Neural cell (in vitro differentiated cells): ENCODE measurements at regions not wholly inside any gene's neighbourhood (a gene's known extent, or its start where the extent isn't known, plus 50 kb on each side); places are given as distances from the start of the nearest gene placed in this dataset.

Source experiments
- EP300 ChIP-seq: fragments of 450-650 bp; conservative IDR thresholded peaks from 2 replicates; pipeline ENCODE4 v1.6.1; 2014; ENCODE audit warnings: antibody characterized with exemption, mild to moderate bottlenecking, moderate library complexity; ENCODE audit not compliant: poor library complexity, severe bottlenecking
- MXI1 ChIP-seq: fragments of 450-650 bp; conservative IDR thresholded peaks from 2 replicates; pipeline ENCODE4 v1.6.1; 2014; ENCODE audit warnings: antibody characterized with exemption, mild to moderate bottlenecking; ENCODE audit not compliant: poor library complexity, severe bottlenecking
- POLR2AphosphoS5 ChIP-seq: IDR thresholded peaks from 2 replicates; pipeline ENCODE4 v1.6.1; 2012
- RAD21 ChIP-seq: fragments of 450-650 bp; conservative IDR thresholded peaks from 2 replicates; pipeline ENCODE4 v1.6.1; 2014; ENCODE audit warnings: antibody characterized with exemption, mild to moderate bottlenecking, moderate library complexity
- REST ChIP-seq: IDR thresholded peaks from 2 replicates; pipeline ENCODE4 v1.6.1; 2012; ENCODE audit warnings: borderline replicate concordance
- SMC3 ChIP-seq: fragments of 450-650 bp; conservative IDR thresholded peaks from 2 replicates; pipeline ENCODE4 v1.6.1; 2014; ENCODE audit warnings: antibody characterized with exemption, mild to moderate bottlenecking, moderate library complexity; ENCODE audit not compliant: poor library complexity
- TAF1 ChIP-seq: IDR thresholded peaks from 2 replicates; pipeline ENCODE4 v1.6.1; 2012; ENCODE audit warnings: low read depth
- TF ChIP-seq, protein P1 (sequence below): fragments of 450-650 bp; IDR thresholded peaks from 2 replicates; pipeline ENCODE4 v1.5.1; 2014; ENCODE audit warnings: antibody characterized with exemption, mild to moderate bottlenecking, moderate library complexity; ENCODE audit not compliant: poor library complexity, severe bottlenecking

- no peak for TF ChIP-seq REST
- TF ChIP-seq POLR2AphosphoS5, result no peak
- TF ChIP-seq TAF1, result no peak
- TF ChIP-seq, protein P1, sequence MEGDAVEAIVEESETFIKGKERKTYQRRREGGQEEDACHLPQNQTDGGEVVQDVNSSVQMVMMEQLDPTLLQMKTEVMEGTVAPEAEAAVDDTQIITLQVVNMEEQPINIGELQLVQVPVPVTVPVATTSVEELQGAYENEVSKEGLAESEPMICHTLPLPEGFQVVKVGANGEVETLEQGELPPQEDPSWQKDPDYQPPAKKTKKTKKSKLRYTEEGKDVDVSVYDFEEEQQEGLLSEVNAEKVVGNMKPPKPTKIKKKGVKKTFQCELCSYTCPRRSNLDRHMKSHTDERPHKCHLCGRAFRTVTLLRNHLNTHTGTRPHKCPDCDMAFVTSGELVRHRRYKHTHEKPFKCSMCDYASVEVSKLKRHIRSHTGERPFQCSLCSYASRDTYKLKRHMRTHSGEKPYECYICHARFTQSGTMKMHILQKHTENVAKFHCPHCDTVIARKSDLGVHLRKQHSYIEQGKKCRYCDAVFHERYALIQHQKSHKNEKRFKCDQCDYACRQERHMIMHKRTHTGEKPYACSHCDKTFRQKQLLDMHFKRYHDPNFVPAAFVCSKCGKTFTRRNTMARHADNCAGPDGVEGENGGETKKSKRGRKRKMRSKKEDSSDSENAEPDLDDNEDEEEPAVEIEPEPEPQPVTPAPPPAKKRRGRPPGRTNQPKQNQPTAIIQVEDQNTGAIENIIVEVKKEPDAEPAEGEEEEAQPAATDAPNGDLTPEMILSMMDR, result no peak
- no peak for TF ChIP-seq MXI1
- TF ChIP-seq RAD21, result no peak
- TF ChIP-seq EP300, result no peak
- no peak for TF ChIP-seq SMC3
Observed at GRCh38 chr4:85228264-85228663, 246.7 kb upstream of the ARHGAP24 start.
